Parathyroid adenoma (tissue), 2 donors: ENCODE measurements at regions not wholly inside any gene's neighbourhood (a gene's known extent, or its start where the extent isn't known, plus 50 kb on each side); places are given as distances from the start of the nearest gene placed in this dataset.

Experiments
- H2AFZ ChIP-seq: fragments of 300-600 bp; sonication (generic); one replicate; pipeline ENCODE4 v1.7.0; 2017; ENCODE audit warnings: antibody characterized with exemption, mild to moderate bottlenecking
- H3K27ac ChIP-seq: fragments of 300-600 bp; sonication (generic); one replicate; pipeline ENCODE4 v1.7.0; 2017
- H3K27me3 ChIP-seq: fragments of 300-600 bp; sonication (generic); one replicate; pipeline ENCODE4 v1.7.0; 2017; ENCODE audit warnings: low read length; ENCODE audit not compliant: control insufficient read depth, insufficient read depth
- H3K36me3 ChIP-seq: fragments of 300-600 bp; sonication (generic); one replicate; pipeline ENCODE4 v1.7.0; 2017; ENCODE audit warnings: low read length; ENCODE audit not compliant: control insufficient read depth, insufficient read depth
- H3K4me1 ChIP-seq: fragments of 300-600 bp; sonication (generic); one replicate; pipeline ENCODE4 v1.7.0; 2017; ENCODE audit warnings: control low read depth
- H3K4me2 ChIP-seq: fragments of 300-600 bp; sonication (generic); one replicate; pipeline ENCODE4 v1.7.0; 2017; ENCODE audit warnings: low read length
- H3K4me3 ChIP-seq: fragments of 300-600 bp; sonication (generic); one replicate; pipeline ENCODE4 v1.7.0; 2017; ENCODE audit warnings: low read depth, low read length
- H3K79me2 ChIP-seq: fragments of 300-600 bp; sonication (generic); one replicate; pipeline ENCODE4 v1.7.0; 2017; ENCODE audit warnings: control low read depth
- H3K9ac ChIP-seq: fragments of 300-600 bp; sonication (generic); one replicate; pipeline ENCODE4 v1.7.0; 2017; ENCODE audit warnings: mild to moderate bottlenecking
- H3K9me3 ChIP-seq: fragments of 300-600 bp; sonication (generic); one replicate; pipeline ENCODE4 v1.7.0; 2017; ENCODE audit warnings: low read length; ENCODE audit not compliant: control insufficient read depth
- CTCF ChIP-seq: fragments of 300-600 bp; sonication (generic); IDR thresholded peaks from one replicate; pipeline ENCODE4 v1.7.0; 2017; ENCODE audit warnings: antibody characterized with exemption, mild to moderate bottlenecking
- donor health status: primary hyperparathyroidism.

- no peak overlapping the region for H3K4me3 ChIP-seq
- no peaks in the 10 kb centered on the region for H3K36me3 ChIP-seq
- H3K4me2 ChIP-seq: no peak overlapping the region
- no peaks in the 10 kb centered on the region for H3K79me2 ChIP-seq
- no peak overlapping the region for H2AFZ ChIP-seq
- H3K9ac ChIP-seq: no peak overlapping the region
- no peak for TF ChIP-seq CTCF
- no peak overlapping the region for H3K27ac ChIP-seq
- peaks cover 16% of the 10 kb centered on the region for H3K4me1 ChIP-seq
- no peaks in the 10 kb centered on the region for H3K9me3 ChIP-seq
- no peaks in the 10 kb centered on the region for H3K27me3 ChIP-seq
These were observed 86.3 kb upstream of the MBOAT2 start for GRCh38 chr2:9089831-9090230.

DNA sequence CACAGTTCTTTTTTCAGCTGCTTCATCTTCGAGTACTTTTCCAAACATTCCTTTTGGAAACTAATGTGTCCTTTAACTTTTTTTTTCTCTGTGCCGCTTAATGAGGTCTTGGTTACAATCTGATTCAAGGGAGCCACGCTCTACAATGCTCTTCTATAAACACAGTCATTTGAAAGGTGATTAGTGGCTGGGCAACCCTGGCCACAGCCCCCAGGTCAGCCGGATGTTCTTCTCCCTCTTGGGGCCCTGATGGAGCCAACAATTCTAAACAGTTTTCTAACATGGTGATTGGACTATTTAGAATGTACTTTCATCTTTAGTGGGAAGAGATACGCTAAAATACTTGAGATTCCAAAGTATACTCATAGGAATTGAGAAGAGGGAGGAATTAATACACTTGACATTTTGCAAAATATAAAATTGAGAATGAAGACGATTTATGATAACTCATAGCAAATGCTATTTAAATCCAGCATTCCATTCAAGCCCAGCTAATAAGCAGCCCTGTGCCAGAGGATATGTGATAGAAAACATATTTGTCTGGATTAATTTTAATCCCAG lies 83.7 kb upstream of the MBOAT2 start:
- no peak overlapping the region for H3K27ac ChIP-seq
- TF ChIP-seq CTCF: no peak
- H3K9me3 ChIP-seq: no peaks in the 10 kb centered on the region
- H3K4me1 ChIP-seq: peaks cover 30% of the 10 kb centered on the region
- no peaks in the 10 kb centered on the region for H3K27me3 ChIP-seq
- no peaks in the 10 kb centered on the region for H3K36me3 ChIP-seq
- H2AFZ ChIP-seq: peak overlapping the region; percentile 39
- no peak overlapping the region for H3K4me3 ChIP-seq
- no peaks in the 10 kb centered on the region for H3K79me2 ChIP-seq
- H3K9ac ChIP-seq: no peak overlapping the region
- H3K4me2 ChIP-seq: no peak overlapping the region

DNA sequence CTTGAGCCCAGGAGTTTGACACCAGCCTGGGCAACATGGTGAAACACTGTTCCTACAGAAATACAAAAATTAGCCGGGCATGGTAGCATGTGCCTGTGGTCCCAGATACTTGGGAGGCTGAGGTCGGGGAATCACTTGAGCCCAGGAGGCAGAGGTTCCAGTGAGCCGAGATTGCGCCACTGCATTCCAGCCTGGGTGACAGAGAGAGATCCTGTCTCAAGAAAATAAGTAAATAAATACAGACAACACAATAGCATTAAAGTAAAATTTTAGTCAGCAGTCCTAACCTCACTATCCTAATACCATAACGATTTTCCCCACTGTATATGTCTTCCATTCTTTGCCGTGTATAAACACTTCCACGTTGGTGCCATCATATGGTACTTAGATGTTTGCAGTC lies 83.0 kb upstream of the MBOAT2 start:
- Histone ChIP-seq H3K4me1 (peaks cover 33% of the 10 kb centered on the region), H3K27me3 (no peaks in the 10 kb centered on the region), H3K9me3 (no peaks in the 10 kb centered on the region), H2AFZ (peak overlapping the region; percentile 39), H3K9ac (no peak overlapping the region), H3K36me3 (no peaks in the 10 kb centered on the region), H3K4me3 (no peak overlapping the region), H3K4me2 (peak overlapping the region; percentile 11), H3K79me2 (no peaks in the 10 kb centered on the region), H3K27ac (peak overlapping the region; percentile 5)
- TF ChIP-seq CTCF: no peak

GRCh38 chr2:9085353-9085752 lies 81.9 kb upstream of the MBOAT2 start:
- Histone ChIP-seq H3K36me3 (no peaks in the 10 kb centered on the region), H3K4me1 (peaks cover 33% of the 10 kb centered on the region), H3K27ac (no peak overlapping the region), H3K79me2 (no peaks in the 10 kb centered on the region), H3K27me3 (no peaks in the 10 kb centered on the region), H3K9ac (no peak overlapping the region), H3K9me3 (no peaks in the 10 kb centered on the region), H3K4me3 (no peak overlapping the region), H3K4me2 (no peak overlapping the region), H2AFZ (peak overlapping the region; percentile 7)
- no peak for TF ChIP-seq CTCF

- no peak for TF ChIP-seq CTCF
- Histone ChIP-seq H3K9ac (no peak overlapping the region), H3K9me3 (no peaks in the 10 kb centered on the region), H3K27ac (no peak overlapping the region), H3K36me3 (no peaks in the 10 kb centered on the region), H3K4me2 (no peak overlapping the region), H3K27me3 (no peaks in the 10 kb centered on the region), H3K4me1 (peaks cover 33% of the 10 kb centered on the region), H3K79me2 (no peaks in the 10 kb centered on the region), H3K4me3 (no peak overlapping the region), H2AFZ (peak overlapping the region; percentile 9)
These were observed 79.8 kb upstream of the MBOAT2 start for GRCh38 chr2:9083287-9083686.
